ENCODE measurements at regions not wholly inside any gene's neighbourhood (a gene's known extent, or its start where the extent isn't known, plus 50 kb on each side); places are given as distances from the start of the nearest gene placed in this dataset.
"Not testable (repeated sequence)": the region's sequence is repeated elsewhere in the genome, so short reads cannot be mapped to it uniquely, and the experiment has no call there.

DNA sequence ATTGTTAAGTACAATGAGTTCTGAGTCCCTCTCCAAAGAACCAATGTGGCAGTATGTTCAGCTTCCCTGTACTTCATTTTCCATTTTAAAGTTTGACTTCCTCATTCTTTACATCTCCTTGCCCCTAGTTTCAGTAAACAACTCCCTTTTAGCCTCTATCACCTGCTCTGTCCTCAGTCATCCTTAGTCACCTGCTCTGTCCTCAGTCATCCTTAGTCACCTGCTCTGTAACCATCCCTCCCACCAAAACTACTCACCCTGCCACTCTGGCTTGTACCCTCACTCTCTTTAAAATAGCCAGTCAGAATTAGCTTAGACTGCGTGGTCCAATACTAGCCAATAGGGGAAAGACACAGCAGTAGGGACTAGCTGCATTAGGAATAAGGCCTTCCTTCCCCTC lies 259.9 kb upstream of the TBL1XR1 start:
- TF ChIP-seq POLR2AphosphoS5 (IDR thresholded peaks at IDR 0.05; ENCODE audit: borderline replicate concordance, low read depth, low read length); EZH2 (IDR thresholded peaks at IDR 0.05); FOXP2 (optimal IDR thresholded peaks at IDR 0.05; ENCODE audit: control extremely low read depth, extremely low read length, insufficient read depth): not testable (repeated sequence)

All from SK-N-MC (cell line).